H1 (cell line): ENCODE measurements at regions not wholly inside any gene's neighbourhood (a gene's known extent, or its start where the extent isn't known, plus 50 kb on each side); places are given as distances from the start of the nearest gene placed in this dataset.
"Not testable (repeated sequence)": the region's sequence is repeated elsewhere in the genome, so short reads cannot be mapped to it uniquely, and the experiment has no call there.

Experiments used
- CTCF ChIA-PET: fragments of 300-600 bp; sonication (Branson Sonifier 250); formaldehyde crosslinking; loops from one replicate; lab custom pipeline; 2021; ENCODE audit not compliant: partially characterized antibody; lab: Charles Lee
- POLR2A ChIA-PET: fragments of 300-600 bp; sonication (Branson Sonifier 250); formaldehyde crosslinking; loops from one replicate; lab custom pipeline; 2021; ENCODE audit warnings: inconsistent platforms; ENCODE audit not compliant: partially characterized antibody; lab: Charles Lee
- DNase-seq, 2 experiments: peaks; one replicate each; pipeline versions ENCODE4 v3.0.0 to v3.0.0-alpha.2; 2010 to 2022; ENCODE audit warnings: low spot score in 2 of 2, low read depth in 1 of 2, mixed read lengths in 1 of 2
- FAIRE-seq: peaks from 2 replicates; lab custom pipeline; 2011; peaks lifted over from hg19 to GRCh38; lab: Jason Lieb, UNC
- H2AFZ ChIP-seq: 2 replicates; pipeline ENCODE4 v1.8.1; 2012; ENCODE audit warnings: low read length, inconsistent platforms
- H2AK5ac ChIP-seq: 2 replicates; pipeline ENCODE4 v1.6.1; 2013; ENCODE audit warnings: low read depth, low read length
- H2BK120ac ChIP-seq: replicated peaks from 2 replicates; pipeline ENCODE3; 2013; ENCODE audit warnings: low read depth, low read length, inconsistent platforms
- H2BK12ac ChIP-seq: 2 replicates; pipeline ENCODE4 v1.6.1; 2013; ENCODE audit warnings: low read depth, low read length
- H2BK15ac ChIP-seq: 2 replicates; pipeline ENCODE4 v1.6.1; 2013; ENCODE audit warnings: low read length
- H2BK20ac ChIP-seq: 2 replicates; pipeline ENCODE4 v1.6.1; 2013; ENCODE audit warnings: low read length
- H2BK5ac ChIP-seq: 2 replicates; pipeline ENCODE4 v1.6.1; 2013; ENCODE audit warnings: low read depth, low read length
- H3K14ac ChIP-seq: 2 replicates; pipeline ENCODE4 v1.6.1; 2013; ENCODE audit warnings: inconsistent platforms; ENCODE audit not compliant: insufficient read length
- H3K18ac ChIP-seq: 2 replicates; pipeline ENCODE4 v1.6.1; 2013; ENCODE audit warnings: low read length; ENCODE audit errors: extremely low read depth
- H3K23ac ChIP-seq: 2 replicates; pipeline ENCODE4 v1.6.1; 2013; ENCODE audit warnings: inconsistent platforms; ENCODE audit not compliant: insufficient read length
- H3K23me2 ChIP-seq: 2 replicates; pipeline ENCODE4 v1.6.1; 2013; ENCODE audit warnings: low read depth, low read length
- H3K27ac ChIP-seq: 2 replicates; pipeline ENCODE4 v1.6.1; 2011; ENCODE audit warnings: low read depth, low read length, inconsistent platforms
- H3K27me3 ChIP-seq, 4 experiments: replicated peaks in 1 of 4; 1 replicate in 1 of 4; 2 replicates in 3 of 4; pipeline versions ENCODE4 v1.6.1 to v1.8.1; 2011 to 2013; ENCODE audit warnings: low read length in 3 of 4, mild to moderate bottlenecking in 3 of 4, inconsistent platforms in 2 of 4, mixed read lengths in 2 of 4, moderate library complexity in 1 of 4; ENCODE audit not compliant: control insufficient read depth in 3 of 4, insufficient read depth in 3 of 4; ENCODE audit errors: extremely low read depth in 1 of 4
- H3K36me3 ChIP-seq, 4 experiments: 2 replicates each; pipeline versions ENCODE4 v1.6.1 to v1.8.1; 2011 to 2013; ENCODE audit warnings: mild to moderate bottlenecking in 4 of 4, low read length in 3 of 4, moderate library complexity in 2 of 4, control low read depth in 1 of 4, inconsistent platforms in 1 of 4; ENCODE audit not compliant: insufficient read depth in 4 of 4, control insufficient read depth in 2 of 4
- H3K4ac ChIP-seq: replicated peaks from 2 replicates; pipeline ENCODE3; 2013; ENCODE audit warnings: low read length, low read depth, mixed read lengths, inconsistent platforms; ENCODE audit not compliant: insufficient read length
- H3K4me1 ChIP-seq, 4 experiments: replicated peaks in 1 of 4; 1 replicate in 1 of 4; 2 replicates in 3 of 4; pipeline versions ENCODE4 v1.6.1 to v1.8.1; 2011 to 2013; ENCODE audit warnings: low read length in 3 of 4, inconsistent platforms in 2 of 4, mixed read lengths in 1 of 4; ENCODE audit not compliant: insufficient read depth in 4 of 4, control insufficient read depth in 3 of 4
- H3K4me2 ChIP-seq, 2 experiments: 2 replicates each; pipeline versions ENCODE4 v1.6.1 to v1.8.1; 2011 to 2013; ENCODE audit warnings: low read depth in 2 of 2, low read length in 2 of 2, control low read depth in 1 of 2, inconsistent platforms in 1 of 2, mild to moderate bottlenecking in 1 of 2; ENCODE audit not compliant: insufficient read depth in 1 of 2
- H3K4me3 ChIP-seq, 4 experiments: fragments of 200-600, 300-600 bp in 1 of 4; sonication (generic), shearing (Covaris generic), sonication (Bioruptor Twin) in 1 of 4; 2 replicates each; pipeline versions ENCODE4 v1.5.1 to v1.8.1; 2011 to 2016; ENCODE audit warnings: low read length in 4 of 4, low read depth in 3 of 4, control low read depth in 2 of 4, inconsistent platforms in 2 of 4, mild to moderate bottlenecking in 2 of 4, mixed read lengths in 1 of 4, moderate library complexity in 1 of 4; ENCODE audit not compliant: insufficient read depth in 2 of 4; ENCODE audit errors: extremely low read depth in 1 of 4
- H3K56ac ChIP-seq: replicated peaks from 2 replicates; pipeline ENCODE3; 2013; ENCODE audit warnings: low read depth, mild to moderate bottlenecking, mixed read lengths, low read length, inconsistent platforms; ENCODE audit not compliant: insufficient read length
- H3K79me1 ChIP-seq: 2 replicates; pipeline ENCODE4 v1.6.1; 2013; ENCODE audit warnings: low read depth, low read length, control low read depth
- H3K79me2 ChIP-seq, 2 experiments: 2 replicates each; pipeline versions ENCODE4 v1.6.1 to v1.8.1; 2012 to 2013; ENCODE audit warnings: low read length in 2 of 2, mild to moderate bottlenecking in 2 of 2, inconsistent platforms in 1 of 2; ENCODE audit not compliant: insufficient read depth in 2 of 2, control insufficient read depth in 1 of 2
- H3K9ac ChIP-seq, 4 experiments: replicated peaks in 1 of 4; 1 replicate in 1 of 4; 2 replicates in 3 of 4; pipeline versions ENCODE4 v1.6.1 to v1.8.1; 2011 to 2013; ENCODE audit warnings: low read depth in 3 of 4, low read length in 3 of 4, control low read depth in 2 of 4, mild to moderate bottlenecking in 2 of 4, moderate library complexity in 2 of 4, inconsistent platforms in 1 of 4; ENCODE audit errors: extremely low read depth in 1 of 4
- H3K9me3 ChIP-seq, 2 experiments: 2 replicates each; pipeline versions ENCODE4 v1.6.1 to v1.8.1; 2012 to 2013; ENCODE audit warnings: mild to moderate bottlenecking in 2 of 2, moderate library complexity in 2 of 2, control low read depth in 1 of 2, inconsistent platforms in 1 of 2, low read depth in 1 of 2, low read length in 1 of 2, mixed read lengths in 1 of 2; ENCODE audit not compliant: insufficient read depth in 2 of 2
- H4K20me1 ChIP-seq, 2 experiments: replicated peaks in 1 of 2; 2 replicates each; pipeline versions ENCODE3 to v1.8.1; 2011 to 2013; ENCODE audit warnings: inconsistent platforms in 2 of 2, low read length in 2 of 2, mild to moderate bottlenecking in 1 of 2; ENCODE audit not compliant: insufficient read depth in 2 of 2, control insufficient read depth in 1 of 2
- H4K5ac ChIP-seq: 2 replicates; pipeline ENCODE4 v1.6.1; 2013; ENCODE audit warnings: low read length, low read depth, mixed read lengths, inconsistent platforms; ENCODE audit not compliant: insufficient read length
- H4K8ac ChIP-seq: 2 replicates; pipeline ENCODE4 v1.8.0; 2013; ENCODE audit warnings: mild to moderate bottlenecking, moderate library complexity, low read length, inconsistent platforms; ENCODE audit not compliant: insufficient read depth; ENCODE audit errors: extremely low read depth
- H4K91ac ChIP-seq: replicated peaks from 2 replicates; pipeline ENCODE3; 2013; ENCODE audit warnings: low read length, mixed read lengths, inconsistent platforms; ENCODE audit not compliant: insufficient read length
- WGBS, 2 experiments: shearing (Covaris generic) in 1 of 2; methylation state at CpG; one replicate each; pipeline versions ENCODE4 v1.1.6 to v1.1.7; 2013 to 2015; ENCODE audit warnings: low lambda C conversion rate in 2 of 2, mixed read lengths in 2 of 2, inconsistent platforms in 1 of 2, low coverage in 1 of 2, missing lambda C conversion rate in 1 of 2; ENCODE audit not compliant: insufficient replicate concordance in 2 of 2, insufficient coverage in 1 of 2, insufficient read length in 1 of 2; ENCODE audit errors: extremely low coverage in 1 of 2, missing lambda C conversion rate in 1 of 2; 5-methylcytosine and 5-hydroxymethylcytosine counted together

- H3K79me1 ChIP-seq, H3K14ac ChIP-seq, H4K5ac ChIP-seq, H2BK5ac ChIP-seq, H2BK20ac ChIP-seq, H3K23me2 ChIP-seq, FAIRE-seq, POLR2A ChIA-PET, H2AFZ ChIP-seq, H4K8ac ChIP-seq, H3K23ac ChIP-seq, H4K91ac ChIP-seq, H2AK5ac ChIP-seq, H3K9me3 ChIP-seq, H3K4ac ChIP-seq, H4K20me1 ChIP-seq, H3K4me3 ChIP-seq, DNase-seq, H3K18ac ChIP-seq, H3K4me1 ChIP-seq, H2BK15ac ChIP-seq, H3K79me2 ChIP-seq, H3K27me3 ChIP-seq, H3K36me3 ChIP-seq, H3K4me2 ChIP-seq, H3K56ac ChIP-seq, H2BK12ac ChIP-seq, H3K27ac ChIP-seq, H2BK120ac ChIP-seq, H3K9ac ChIP-seq: not testable (repeated sequence)
- WGBS, 2 experiments, result 96% methylated on average over 16 of the region's 16 CpGs; no CpG with 5 or more reads in 1 of the 2 experiments
- CTCF ChIA-PET, result interaction anchor here (0.5 kb wide), 1 partner anchor 192 kb away, joined by 3 read pairs; no protein-coding TSS in a partner anchor
Measured at GRCh38 chr1:190019151-190019550, 458.5 kb downstream of the BRINP3 start.
